ENCODE measurements at regions not wholly inside any gene's neighbourhood (a gene's known extent, or its start where the extent isn't known, plus 50 kb on each side); places are given as distances from the start of the nearest gene placed in this dataset.

DNA sequence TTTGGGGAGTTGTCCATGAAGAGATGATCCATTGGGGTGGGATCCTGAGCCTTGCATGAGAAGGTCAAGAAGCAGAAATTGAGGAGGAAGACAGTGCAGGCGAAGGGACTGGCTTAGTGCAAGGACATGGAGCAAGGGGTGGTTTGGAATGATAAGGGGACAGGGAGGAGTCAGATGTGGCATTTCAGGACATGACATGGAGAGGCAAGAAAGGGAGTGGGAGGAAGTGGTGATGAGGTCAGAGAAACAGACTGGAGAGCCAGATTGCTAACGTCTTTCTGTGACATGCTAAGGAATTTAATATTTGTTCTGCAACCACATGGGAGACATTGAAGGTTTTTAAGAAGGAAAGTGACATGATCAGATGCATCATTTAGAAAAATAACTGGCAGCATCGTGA lies 346.8 kb upstream of the FMN2 start:
- Histone ChIP-seq H3K36me3 (replicated peaks; ENCODE audit: insufficient read depth, low read depth) (no peaks in the 10 kb centered on the region), H3K79me2 (no peaks in the 10 kb centered on the region), H3K9me3 (ENCODE audit: low read depth) (no peaks in the 10 kb centered on the region), H3K27me3 (no peaks in the 10 kb centered on the region), H3K4me2 (no peak overlapping the region), H3K4me3 (no peak overlapping the region), H4K20me1 (ENCODE audit: insufficient read depth, poor library complexity, severe bottlenecking) (no peaks in the 10 kb centered on the region), H3K9me2 (replicated peaks; ENCODE audit: insufficient read depth) (no peaks in the 10 kb centered on the region), H3K4me1 (ENCODE audit: insufficient read depth) (no peaks in the 10 kb centered on the region), H2AFZ (no peak overlapping the region), H3K27ac (no peak overlapping the region)
- DNase-seq (ENCODE audit: low spot score): no peak
- WGBS (ENCODE audit: low lambda C conversion rate, missing lambda C conversion rate): 75% methylated on average over 3 of the region's 3 CpGs
- TF ChIP-seq, protein P1, sequence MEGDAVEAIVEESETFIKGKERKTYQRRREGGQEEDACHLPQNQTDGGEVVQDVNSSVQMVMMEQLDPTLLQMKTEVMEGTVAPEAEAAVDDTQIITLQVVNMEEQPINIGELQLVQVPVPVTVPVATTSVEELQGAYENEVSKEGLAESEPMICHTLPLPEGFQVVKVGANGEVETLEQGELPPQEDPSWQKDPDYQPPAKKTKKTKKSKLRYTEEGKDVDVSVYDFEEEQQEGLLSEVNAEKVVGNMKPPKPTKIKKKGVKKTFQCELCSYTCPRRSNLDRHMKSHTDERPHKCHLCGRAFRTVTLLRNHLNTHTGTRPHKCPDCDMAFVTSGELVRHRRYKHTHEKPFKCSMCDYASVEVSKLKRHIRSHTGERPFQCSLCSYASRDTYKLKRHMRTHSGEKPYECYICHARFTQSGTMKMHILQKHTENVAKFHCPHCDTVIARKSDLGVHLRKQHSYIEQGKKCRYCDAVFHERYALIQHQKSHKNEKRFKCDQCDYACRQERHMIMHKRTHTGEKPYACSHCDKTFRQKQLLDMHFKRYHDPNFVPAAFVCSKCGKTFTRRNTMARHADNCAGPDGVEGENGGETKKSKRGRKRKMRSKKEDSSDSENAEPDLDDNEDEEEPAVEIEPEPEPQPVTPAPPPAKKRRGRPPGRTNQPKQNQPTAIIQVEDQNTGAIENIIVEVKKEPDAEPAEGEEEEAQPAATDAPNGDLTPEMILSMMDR (IDR thresholded peaks at IDR 0.05; ENCODE audit: poor library complexity): no peak
- TF ChIP-seq EZH2phosphoT487 (IDR thresholded peaks at IDR 0.05; ENCODE audit: low read depth, severe bottlenecking, unreplicated experiment) (no peak), EZH2 (IDR thresholded peaks at IDR 0.05; ENCODE audit: borderline replicate concordance) (no peak)

DNA sequence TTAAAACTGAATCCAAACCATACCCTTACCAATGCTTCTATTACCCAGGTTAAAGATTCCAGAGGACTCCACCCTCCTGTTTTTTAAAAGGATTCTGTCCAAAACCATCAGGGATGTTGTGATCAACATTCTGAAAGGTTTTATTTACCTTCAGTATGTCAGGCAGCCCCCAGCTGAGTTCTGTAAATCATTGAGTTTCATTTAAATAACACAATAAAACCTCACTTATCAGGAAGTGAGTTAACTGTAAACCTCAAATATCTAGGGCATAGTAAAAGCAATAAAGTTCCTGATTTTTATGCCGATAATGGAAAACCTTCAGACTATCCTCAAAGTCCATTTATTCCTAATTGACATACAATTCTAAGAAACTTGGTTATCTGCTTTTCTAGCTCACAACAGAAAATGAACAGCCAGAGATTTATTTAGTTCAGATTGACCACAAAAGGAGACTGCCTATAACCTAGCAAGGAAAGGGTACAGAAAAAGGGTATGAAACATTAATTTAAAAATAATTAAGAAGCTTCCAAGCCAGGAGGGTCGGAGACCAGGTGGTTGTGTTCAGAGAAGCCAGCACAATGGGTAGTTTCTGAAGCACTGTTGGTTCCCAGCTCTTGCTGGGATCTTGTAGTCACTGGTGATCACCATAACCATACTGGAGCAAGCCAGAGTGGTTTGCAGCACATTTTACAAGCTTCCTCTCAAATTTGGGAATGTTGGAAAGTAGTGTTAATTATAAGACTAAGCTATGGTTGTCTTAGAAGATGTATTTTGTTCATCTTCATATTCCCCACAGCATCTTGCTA lies 336.4 kb upstream of the FMN2 start:
- Histone ChIP-seq H3K4me1 (ENCODE audit: insufficient read depth) (no peaks in the 10 kb centered on the region), H3K79me2 (no peaks in the 10 kb centered on the region), H3K4me3 (no peak overlapping the region), H3K27me3 (no peaks in the 10 kb centered on the region), H2AFZ (no peak overlapping the region), H4K20me1 (ENCODE audit: insufficient read depth, poor library complexity, severe bottlenecking) (no peaks in the 10 kb centered on the region), H3K4me2 (peak overlapping the region; percentile 21), H3K36me3 (replicated peaks; ENCODE audit: insufficient read depth, low read depth) (no peaks in the 10 kb centered on the region), H3K9me3 (ENCODE audit: low read depth) (no peaks in the 10 kb centered on the region), H3K27ac (no peak overlapping the region), H3K9me2 (replicated peaks; ENCODE audit: insufficient read depth) (no peaks in the 10 kb centered on the region)
- TF ChIP-seq, protein P1 (IDR thresholded peaks at IDR 0.05; ENCODE audit: poor library complexity): no peak
- TF ChIP-seq EZH2phosphoT487 (IDR thresholded peaks at IDR 0.05; ENCODE audit: low read depth, severe bottlenecking, unreplicated experiment): no peak
- no peak for TF ChIP-seq EZH2 (IDR thresholded peaks at IDR 0.05; ENCODE audit: borderline replicate concordance)
- WGBS (ENCODE audit: low lambda C conversion rate, missing lambda C conversion rate): 61% methylated on average over 2 of the region's 2 CpGs
- no peak for DNase-seq (ENCODE audit: low spot score)

DNA sequence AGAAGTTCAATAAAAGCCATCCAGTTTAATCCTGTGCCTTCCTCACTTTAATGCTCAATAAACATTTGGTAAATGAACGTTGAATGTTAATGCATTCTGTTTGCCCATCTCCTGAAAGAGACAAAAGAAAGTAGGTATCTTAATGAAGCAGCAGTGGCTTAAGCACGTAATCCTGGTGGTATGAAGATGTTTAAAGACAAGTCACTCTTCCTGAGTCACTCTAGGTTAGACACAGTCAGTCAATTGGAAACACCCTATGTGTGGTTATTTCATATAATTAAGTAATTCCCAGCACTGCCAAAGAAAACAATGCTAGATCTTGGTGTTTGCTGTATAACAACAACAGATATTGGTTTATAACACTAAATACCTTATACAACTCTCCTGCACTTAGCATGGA lies 334.0 kb upstream of the FMN2 start:
- H3K4me1 ChIP-seq (ENCODE audit: insufficient read depth): no peaks in the 10 kb centered on the region
- no peaks in the 10 kb centered on the region for H3K79me2 ChIP-seq
- H2AFZ ChIP-seq: no peak overlapping the region
- no peak for DNase-seq (ENCODE audit: low spot score)
- H3K9me2 ChIP-seq (replicated peaks; ENCODE audit: insufficient read depth): no peaks in the 10 kb centered on the region
- no peaks in the 10 kb centered on the region for H3K36me3 ChIP-seq (replicated peaks; ENCODE audit: insufficient read depth, low read depth)
- no peaks in the 10 kb centered on the region for H4K20me1 ChIP-seq (ENCODE audit: insufficient read depth, poor library complexity, severe bottlenecking)
- TF ChIP-seq, protein P1 (IDR thresholded peaks at IDR 0.05; ENCODE audit: poor library complexity): no peak
- TF ChIP-seq EZH2 (IDR thresholded peaks at IDR 0.05; ENCODE audit: borderline replicate concordance) (no peak), EZH2phosphoT487 (IDR thresholded peaks at IDR 0.05; ENCODE audit: low read depth, severe bottlenecking, unreplicated experiment) (no peak)
- H3K4me3 ChIP-seq: no peak overlapping the region
- no peak overlapping the region for H3K27ac ChIP-seq
- no peak overlapping the region for H3K4me2 ChIP-seq
- no peaks in the 10 kb centered on the region for H3K9me3 ChIP-seq (ENCODE audit: low read depth)
- 63% methylated on average over 2 of the region's 2 CpGs for WGBS (ENCODE audit: low lambda C conversion rate, missing lambda C conversion rate)
- no peaks in the 10 kb centered on the region for H3K27me3 ChIP-seq

Measured in hepatocyte (in vitro differentiated cells).